ENCODE measurements at regions not wholly inside any gene's neighbourhood (a gene's known extent, or its start where the extent isn't known, plus 50 kb on each side); places are given as distances from the start of the nearest gene placed in this dataset.
"Not testable (repeated sequence)": the region's sequence is repeated elsewhere in the genome, so short reads cannot be mapped to it uniquely, and the experiment has no call there.

DNA sequence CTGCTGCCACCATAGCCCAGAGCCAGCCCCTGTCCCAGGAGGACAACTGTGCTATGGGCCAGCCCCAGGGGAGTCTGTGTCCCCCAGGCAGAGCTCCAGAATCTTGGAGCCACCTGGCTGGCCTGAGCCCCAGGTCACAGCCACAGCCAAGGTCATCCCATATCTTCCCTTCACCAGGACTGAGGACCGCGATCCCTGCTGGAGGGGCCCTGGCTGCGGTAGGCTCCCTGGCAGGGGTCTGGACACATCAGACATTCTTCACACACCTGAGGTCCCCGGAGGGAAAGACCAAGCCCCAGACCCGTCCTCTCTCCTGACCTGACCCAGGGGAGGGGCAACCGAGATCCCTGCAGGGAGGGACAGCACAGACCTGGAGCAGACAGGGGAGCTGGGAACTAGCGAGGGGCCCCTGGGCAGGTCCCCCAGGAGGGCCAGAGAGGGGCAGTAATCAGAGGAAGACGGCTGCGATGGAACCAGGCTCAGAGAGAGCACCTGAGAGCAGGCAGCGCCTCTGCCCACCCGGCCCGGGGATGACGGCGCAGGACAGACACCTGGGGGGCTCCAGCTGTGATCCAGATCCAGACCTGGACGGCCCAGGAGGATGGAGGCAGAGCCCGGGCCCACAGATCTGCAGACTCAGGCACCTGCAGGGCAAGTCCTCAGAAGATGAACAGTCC, 103.2 kb upstream of the EIF5 start:
- DNase-seq, result no peak

DNA sequence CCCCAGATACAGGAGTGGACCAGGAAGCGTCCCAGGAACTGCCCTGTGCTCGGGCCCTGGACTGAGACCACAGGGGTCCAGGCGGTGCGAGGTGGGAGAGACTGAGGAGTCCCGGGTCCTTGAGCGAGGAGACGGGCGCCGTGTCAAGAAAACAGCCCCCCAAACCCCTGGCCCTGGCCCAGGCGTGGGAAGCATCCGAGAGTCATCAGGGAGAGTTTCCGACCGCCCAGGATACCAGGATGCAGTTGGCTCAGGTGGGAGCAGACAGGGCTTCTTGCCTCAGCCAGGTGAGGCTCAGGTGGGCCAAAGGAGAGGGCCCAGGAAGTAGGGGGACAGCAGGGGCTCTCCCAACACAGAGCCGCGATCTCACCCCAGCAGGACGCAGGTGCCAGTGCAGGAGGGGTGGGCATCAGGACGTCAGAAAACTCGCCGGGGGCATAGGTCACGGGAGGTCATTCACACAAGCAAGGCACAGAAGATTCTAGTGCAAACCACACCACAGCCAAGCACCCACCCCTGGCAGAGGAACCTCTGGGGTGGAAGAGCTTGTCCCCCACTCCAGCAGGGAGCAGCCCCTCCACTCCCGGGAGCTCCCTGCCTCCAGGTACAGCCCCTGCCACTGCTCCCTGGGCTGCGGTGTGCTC, 102.5 kb upstream of the EIF5 start:
- no peak for DNase-seq

DNA sequence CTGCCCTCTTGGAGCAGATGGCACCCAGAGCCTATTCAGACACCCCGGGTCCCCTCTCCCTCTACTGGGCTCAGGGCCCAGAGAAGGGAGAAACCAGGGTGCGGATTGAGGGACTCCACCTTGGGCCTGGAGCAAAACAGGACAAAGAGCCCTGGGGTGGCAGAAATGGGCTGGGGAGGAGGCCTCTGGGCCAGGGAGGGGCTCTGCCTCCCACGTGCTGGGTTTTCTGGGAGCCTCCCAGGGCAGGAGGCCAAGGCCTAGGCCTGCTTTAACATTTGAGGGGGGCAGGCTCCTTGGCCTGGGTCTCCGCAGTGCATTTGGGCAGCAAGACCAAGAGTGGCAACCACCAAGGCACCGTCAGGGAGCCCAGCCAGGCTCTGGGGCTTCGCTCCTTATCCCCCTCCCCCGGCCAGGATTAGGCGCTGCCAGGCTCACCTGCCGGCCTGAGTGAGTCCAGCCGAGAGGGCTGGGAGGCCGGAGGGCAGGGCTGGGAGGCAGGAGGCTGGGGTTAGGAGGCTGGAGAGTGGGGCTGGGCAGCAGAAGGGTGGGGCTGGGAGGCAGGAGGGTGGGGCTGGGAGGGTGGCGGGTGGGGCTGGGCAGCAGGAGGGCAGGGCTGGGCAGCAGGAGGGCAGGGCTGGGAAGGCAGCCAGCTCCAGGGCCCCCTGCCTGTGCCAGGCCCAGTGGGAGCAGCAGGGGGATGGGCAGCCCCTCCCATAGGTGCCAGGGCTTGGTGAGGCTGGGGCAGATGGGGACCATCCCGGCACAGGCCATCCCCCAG, 101.8 kb upstream of the EIF5 start:
- no peak for DNase-seq

DNA sequence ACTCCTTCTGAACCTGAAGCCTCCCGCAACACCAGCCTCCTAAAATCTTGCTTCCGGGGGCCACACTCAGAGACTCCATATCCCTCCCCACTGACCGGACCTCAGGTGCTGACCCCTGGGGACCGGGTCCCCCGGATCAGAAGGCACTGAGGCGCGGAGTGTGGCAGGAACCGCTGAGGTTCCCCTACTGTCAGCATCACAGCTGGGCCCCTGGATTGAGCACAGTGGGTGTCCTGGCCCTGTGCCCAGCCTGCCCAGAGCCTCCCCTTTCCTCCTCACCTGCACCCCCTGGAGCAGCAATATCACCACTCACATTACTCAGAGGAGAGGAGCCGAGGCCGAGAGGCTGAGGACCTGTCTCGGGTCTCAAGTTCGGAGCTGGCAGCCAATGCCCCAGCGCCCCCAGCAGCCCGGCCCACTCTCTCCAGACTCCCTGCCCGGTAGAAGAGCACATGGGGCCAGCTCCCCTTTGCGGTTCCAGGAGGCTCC, 101.2 kb upstream of the EIF5 start:
- DNase-seq, result no peak

DNA sequence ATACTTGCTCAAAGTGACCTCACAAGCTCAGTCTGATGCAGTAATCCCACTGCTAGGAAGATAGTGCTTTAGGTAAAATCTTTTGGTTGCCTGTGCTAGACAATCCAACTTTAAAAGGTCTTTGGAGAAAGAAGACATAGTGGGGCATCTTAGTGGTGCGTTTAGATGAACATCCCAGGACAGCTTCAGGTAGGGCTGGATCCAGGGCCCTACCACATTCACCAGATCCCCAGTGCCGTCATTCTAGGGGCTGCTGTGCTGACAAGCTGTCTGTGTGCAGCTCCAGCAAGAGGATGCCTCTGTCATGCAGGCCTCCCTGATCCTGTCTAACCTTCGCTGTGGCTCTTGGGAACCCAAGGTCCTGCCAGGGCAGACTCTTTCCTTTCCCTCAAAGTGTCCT, 100.7 kb upstream of the EIF5 start:
- no peak for DNase-seq

DNA sequence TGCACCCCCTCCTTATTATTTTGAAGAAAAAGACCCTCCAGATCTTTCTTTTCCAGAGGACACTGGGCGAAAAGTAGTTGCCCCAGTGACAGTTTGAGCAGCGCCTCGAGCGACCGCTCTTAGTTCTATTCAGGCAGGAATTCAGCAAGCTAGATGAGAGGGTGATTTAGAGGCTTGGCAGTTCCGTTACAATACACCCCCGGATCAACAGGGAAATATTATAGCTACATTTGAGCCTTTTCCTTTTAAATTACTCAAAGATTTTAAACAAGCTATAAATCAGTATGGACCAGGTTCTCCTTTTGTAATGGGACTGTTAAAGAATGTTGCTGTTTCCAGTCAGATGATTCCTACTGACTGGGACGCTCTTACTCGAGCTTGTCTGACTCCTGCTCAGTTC, 99.2 kb upstream of the EIF5 start:
- not testable (repeated sequence) for DNase-seq

DNA sequence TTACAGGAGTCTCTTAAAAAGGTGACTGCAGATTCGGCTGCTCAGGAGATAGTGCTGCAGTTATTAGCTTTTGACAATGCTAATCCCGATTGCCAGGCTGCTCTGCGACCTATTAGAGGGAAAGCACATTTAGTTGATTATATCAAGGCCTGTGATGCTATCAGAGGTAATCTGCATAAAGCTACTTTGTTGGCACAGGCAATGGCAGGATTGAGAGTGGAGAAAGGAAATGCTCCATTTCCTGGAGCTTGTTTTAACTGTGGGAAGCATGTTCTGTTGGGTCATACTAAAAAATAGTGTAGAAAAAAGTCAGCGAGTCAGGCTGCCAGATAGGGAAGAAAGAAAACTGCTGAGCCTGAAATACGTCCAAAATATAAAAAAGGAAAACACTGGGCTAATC, 98.5 kb upstream of the EIF5 start:
- DNase-seq, result not testable (repeated sequence)

DNA sequence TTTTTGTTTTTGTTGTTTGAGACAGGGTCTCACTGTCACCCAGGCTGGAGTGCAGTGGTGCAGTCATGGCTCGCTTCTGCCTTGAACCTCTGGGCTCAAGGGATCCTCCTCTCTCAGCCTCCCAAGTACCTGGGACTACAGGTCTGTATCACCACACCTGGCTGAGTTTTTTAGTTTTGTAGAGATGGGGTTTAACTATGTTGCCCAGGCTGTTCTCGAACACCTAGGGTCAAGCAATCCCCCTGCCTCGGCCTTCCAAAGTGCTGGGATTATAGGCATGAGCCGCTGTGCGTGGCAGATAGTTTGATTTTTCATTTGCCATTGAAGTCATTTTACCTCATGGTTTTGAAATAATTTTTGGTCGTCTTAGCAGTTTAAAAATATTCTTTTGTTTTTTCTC, 94.3 kb upstream of the EIF5 start:
- DNase-seq, result no peak

DNA sequence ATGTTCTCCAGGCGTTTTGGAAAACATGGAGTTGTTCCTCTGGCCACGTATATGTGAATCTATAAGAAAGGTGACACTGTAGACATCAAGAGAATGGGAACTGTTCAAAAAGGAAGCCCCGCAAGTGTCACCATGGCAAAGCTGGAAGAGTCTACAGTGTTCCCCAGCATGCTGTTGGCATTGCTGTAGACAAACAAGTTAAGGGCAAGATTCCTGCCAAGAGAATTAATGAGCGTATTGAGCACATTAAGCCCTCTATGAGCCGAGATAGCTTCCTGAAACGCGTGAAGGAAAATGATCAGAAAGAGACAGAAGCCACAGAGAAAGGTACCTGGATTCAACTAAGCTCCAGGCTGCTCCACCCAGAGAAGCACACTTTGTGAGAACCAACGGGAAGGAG, 92.5 kb upstream of the EIF5 start:
- no peak for DNase-seq

DNA sequence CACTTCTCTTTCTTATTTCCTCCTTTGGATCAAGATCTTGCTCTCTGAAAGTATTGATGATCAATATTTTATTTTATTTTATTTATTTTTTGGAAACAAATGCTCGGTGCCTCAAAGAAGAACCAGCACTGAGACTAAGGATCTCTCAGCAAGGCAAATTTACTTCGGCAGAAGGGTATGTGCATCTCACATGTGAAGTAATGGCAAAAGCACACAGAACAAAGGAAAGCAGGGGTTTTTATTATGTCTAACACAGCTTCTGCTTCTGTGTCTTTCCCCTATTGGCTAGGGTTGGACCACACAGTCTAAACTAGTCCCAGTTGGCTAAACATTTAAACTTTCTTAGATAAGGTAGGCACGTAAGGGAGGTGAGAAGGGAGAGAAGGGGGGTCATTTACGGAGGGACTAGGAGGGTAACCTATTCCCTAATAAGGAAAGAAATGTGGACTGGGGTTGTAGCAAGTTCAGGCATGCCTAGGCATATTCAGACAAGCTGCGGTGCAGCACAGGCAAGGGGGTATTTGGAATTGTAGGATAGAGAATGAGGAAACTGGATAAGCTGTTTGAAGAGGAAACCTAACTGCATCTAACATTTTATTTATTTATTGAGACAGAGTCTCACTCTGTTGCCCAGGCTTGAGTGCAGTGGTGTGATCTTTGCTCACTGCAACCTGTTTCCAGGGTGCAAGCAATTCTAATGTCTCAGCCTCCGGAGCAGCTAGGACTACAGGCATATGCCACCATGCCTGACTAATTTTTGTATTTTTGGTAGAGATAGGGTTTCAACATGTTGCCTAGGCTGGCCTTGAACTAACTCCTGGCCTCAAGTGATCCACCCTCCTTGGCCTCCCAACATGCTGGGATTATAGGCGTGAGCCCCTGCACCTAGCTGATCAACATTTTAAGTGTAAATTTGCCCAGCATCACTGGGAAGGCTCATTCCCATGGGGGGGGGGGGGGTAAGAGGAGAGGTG, 90.0 kb upstream of the EIF5 start:
- no peak for DNase-seq

DNA sequence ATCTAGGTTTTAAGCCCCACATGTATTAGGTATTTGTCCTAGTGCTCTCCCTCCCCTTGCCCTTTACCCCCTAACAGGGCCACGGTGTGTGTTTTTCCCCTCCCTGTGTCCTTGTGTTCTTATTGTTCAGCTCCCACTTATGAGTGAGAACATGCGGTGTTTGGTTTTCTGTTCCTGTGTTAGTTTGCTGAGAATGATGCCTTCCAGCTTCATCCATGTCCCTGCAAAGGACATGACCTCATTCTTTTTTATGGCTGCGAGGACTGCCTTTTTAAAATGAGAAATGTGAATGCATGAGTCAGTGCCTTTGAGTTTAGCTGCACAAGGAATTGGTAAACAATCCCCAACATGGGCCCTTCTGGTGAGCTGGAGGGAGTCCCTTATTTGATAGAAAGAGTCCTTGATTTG, 88.4 kb upstream of the EIF5 start:
- DNase-seq, result not testable (repeated sequence)

DNA sequence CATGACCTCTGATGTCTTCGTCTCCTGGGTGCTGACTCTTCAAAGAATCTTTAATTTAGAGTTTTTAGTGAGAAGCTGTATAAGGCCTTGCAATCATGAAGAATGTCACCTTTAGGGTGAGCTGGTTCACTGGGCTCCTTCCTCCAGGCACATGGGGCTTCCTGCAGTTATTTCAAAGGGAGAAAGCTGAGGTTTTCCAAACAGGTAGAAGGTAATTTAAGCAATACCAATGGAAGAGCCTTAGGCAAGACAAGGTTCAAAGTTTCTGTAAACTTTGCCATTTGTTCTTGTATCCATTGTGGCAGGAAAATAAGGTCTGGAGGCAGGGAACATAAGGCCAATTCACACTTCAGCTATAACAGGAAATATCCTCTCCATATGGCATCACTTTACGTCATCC, 88.0 kb upstream of the EIF5 start:
- DNase-seq, result no peak

DNA sequence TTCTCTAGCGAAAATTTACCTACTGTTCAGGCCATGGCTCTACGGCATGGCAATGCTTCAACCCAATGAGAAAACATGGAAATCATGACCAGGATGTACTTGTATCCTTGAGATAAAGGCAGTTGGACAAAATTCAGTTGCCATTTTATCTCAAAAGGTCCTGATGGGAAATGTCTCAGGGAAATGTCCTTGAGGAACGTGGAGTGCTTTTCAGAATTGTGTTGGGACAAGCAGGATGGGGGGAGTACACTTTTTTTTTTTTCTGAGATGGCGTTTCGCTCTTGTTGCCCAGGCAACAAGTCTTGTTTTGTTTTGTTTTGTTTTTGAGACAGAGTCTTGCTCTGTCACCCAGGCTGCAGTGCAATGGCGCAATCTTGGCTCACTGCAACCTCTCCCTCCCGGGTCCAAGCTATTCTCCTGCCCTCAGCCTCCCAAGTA, 86.8 kb upstream of the EIF5 start:
- DNase-seq, result no peak

DNA sequence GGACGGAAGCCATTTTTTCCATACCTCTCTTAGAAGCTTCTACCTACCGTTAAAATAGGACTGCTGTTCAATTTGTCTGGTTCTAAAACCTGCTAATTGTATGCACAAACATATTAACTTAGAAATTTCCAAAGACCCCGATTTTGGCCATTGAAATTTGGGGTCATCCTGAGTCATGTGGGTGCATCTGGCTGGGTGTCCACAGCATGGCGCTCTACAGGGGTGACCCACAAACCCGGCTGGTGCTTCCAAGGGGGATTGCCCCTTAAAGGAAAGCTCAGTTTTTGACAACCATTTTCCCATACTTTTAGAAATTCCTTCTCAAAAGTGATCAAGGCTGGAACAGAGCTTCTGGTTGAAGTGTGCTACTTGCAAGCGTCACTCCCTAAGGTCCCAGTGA, 83.9 kb upstream of the EIF5 start:
- DNase-seq, result no peak

DNA sequence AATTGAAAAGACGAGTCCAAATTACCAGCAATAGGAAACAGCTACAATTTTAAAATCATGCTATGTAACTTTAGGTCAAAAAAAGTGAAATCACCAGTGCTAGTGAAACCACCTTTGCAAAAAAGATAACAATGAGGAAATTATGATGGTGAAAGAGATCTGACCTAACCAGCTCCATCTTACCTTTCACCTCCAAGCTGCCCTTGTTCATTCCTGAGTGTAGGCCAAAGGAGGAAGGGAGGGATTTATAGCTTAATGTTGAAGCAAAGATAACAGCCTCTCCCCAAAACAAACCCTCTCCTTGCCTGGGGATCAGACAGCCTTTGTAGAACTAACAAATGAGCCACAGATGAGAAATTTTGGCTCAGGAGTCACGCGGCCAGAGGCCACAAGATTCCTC, 83.2 kb upstream of the EIF5 start:
- DNase-seq, result no peak

DNA sequence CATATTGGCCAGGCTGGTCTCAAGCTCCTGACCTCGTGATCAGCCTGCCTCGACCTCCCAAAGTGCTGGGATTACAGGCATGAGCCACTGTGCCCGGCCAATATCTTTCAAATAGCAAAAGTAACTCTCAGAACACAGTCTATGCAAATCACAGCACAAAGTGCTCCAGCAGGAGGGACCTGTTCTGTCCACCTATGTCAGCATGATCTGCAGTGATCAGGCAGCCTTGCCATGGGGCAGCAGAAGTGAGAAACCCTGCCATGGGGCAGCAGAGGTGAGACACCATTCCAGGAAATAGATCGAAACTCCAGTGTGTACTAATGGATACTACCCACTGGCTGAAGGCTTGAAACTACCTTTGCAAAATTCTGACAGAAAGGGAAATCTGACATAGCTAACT, 78.5 kb upstream of the EIF5 start:
- no peak for DNase-seq

DNA sequence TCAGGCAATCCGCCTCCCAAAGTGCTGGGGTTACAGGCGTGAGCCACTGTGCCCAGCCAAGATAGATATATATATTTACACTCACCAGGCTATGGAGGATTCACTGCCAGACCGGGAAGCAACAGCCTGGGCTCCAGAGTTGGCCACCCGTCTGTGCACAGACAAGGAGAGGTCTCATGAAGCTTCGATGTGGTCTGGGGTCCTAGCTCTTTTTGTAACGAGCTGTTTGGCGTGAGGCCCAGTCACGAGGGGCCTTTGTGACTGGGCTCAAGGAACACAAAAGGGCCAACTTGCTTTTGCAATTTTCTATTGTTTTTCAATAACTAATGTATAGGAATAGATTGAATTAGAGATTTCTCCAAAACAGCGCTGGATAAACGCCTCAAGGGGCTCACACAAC, 77.6 kb upstream of the EIF5 start:
- no peak for DNase-seq

DNA sequence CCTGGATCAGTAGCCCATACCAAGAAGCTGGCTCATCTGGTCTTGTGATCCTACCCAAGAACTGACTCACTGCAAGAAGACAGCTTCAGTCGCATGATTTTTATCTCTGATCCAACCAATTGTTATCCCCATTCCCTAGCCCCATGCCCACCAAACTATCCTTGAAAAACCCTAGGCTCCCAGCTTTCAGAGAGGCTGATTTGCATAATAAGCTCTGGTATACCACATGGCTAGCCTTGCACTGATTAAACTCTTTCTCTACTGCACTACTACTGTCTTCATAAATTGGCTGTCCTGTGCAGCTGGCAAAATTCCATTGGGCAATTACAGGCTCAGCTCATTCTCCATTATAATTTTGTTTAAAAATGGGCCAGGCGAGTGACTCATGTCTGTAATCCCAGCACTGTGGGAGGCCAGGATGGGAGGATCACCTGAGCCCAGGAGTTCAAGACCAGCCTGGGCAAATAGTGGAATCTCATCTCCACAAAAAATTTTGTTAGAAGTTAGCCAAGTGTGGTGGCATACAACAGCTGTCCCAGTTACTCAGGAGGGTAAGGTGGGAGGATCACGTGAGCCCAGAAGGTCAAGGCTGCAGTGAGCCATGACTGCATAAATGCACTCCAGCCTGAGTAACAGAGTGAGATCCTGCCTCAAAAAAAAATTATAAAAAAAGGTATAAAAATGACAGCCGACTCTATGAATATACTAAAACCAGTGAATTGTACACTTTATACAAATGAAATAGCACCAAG, 76.7 kb upstream of the EIF5 start:
- DNase-seq, result no peak

DNA sequence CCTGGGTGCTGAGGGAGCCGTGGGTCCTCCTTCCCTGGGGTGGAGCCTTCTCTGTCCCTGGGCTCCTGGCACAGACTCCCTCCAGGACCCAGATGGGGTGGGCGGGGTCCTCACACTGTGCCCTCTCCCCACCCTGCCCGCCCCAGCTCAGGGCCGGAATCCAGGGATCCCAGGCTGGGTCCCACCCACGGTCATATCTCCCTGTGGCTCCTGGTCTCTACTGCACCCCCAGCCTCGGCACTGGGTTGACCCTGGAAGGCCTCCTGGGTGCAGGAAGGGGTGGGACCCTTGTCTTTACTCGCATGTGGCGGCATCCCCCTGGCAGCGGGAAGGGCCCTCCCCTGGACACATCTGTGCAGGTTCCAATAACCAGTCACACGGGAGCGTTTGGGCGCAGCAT, 75.8 kb upstream of the EIF5 start:
- no peak for DNase-seq

DNA sequence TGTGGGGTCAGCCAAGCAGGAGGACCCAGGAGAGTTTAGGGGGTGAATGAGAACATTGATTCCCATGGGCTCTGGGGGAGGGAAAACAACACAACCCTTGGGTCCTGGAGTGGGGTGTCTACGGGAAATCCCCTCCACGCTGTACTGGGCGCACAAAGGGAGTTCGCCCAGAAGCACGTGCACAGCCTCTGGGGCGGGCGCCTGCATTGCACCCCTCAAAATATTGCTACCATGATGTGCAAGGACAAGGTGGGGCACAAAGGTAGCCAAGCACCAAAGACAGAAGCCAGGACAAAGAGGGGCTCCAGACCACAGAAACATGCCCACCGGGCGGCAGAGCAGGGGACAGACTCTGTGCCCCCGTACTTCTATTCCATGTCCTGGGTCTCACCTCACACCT, 74.9 kb upstream of the EIF5 start:
- DNase-seq, result no peak

Data from nucleus accumbens (tissue), 56 donors.